NB4 (cell line): ENCODE measurements at regions not wholly inside any gene's neighbourhood (a gene's known extent, or its start where the extent isn't known, plus 50 kb on each side); places are given as distances from the start of the nearest gene placed in this dataset.

Experiments used
- CTCF ChIP-seq: IDR thresholded peaks from one replicate; pipeline ENCODE4 v1.5.1; 2012; ENCODE audit warnings: low read depth, low read length
- MAX ChIP-seq: IDR thresholded peaks from 2 replicates; pipeline ENCODE4 v1.6.1; 2011; ENCODE audit warnings: low read depth, low read length
- MYC ChIP-seq: IDR thresholded peaks from 2 replicates; pipeline ENCODE4 v1.6.1; 2011; ENCODE audit warnings: low read depth, low read length
- POLR2A ChIP-seq: IDR thresholded peaks from 2 replicates; pipeline ENCODE4 v1.6.1; 2011; ENCODE audit warnings: mild to moderate bottlenecking; ENCODE audit not compliant: insufficient read length; ENCODE audit errors: extremely low read depth

GRCh38 chr1:194279975-194280374 lies 1093.6 kb upstream of the B3GALT2 start:
- TF ChIP-seq CTCF: no peak
- no peak for TF ChIP-seq MYC
- no peak for TF ChIP-seq POLR2A
- no peak for TF ChIP-seq MAX
